DMS153 (cell line): ENCODE measurements at regions not wholly inside any gene's neighbourhood (a gene's known extent, or its start where the extent isn't known, plus 50 kb on each side); places are given as distances from the start of the nearest gene placed in this dataset.
A peak's percentile ranks its signal among the peaks of the same experiment; 100 is the strongest.
"Not testable (repeated sequence)": the region's sequence is repeated elsewhere in the genome, so short reads cannot be mapped to it uniquely, and the experiment has no call there.

Source experiments
- DNase-seq: peaks from one replicate; lab custom pipeline; 2025; lab: John Stamatoyannopoulos, UW

GRCh38 chr6:33895296-33895695 lies 91.5 kb upstream of the MLN start:
- no peak for DNase-seq

DNA sequence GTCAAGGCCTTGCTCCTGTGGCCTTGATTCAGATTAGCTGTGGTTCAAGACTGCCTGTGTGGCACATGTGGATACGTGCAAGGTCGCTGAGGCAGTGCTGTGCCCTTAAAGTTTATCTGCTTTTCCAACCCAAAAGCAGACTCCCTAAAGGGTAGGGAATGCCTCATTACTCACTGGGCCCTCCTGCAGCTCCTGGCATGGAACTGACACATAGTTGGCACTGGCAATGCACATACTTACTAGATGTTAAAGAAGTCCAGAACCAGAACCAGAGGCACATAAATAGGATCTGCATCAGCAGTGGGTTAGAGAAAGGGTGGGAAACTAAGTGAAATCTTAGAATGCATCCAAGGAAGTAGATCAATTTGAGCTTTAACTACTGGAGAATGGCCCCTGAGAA lies 90.6 kb upstream of the MLN start:
- no peak for DNase-seq

DNA sequence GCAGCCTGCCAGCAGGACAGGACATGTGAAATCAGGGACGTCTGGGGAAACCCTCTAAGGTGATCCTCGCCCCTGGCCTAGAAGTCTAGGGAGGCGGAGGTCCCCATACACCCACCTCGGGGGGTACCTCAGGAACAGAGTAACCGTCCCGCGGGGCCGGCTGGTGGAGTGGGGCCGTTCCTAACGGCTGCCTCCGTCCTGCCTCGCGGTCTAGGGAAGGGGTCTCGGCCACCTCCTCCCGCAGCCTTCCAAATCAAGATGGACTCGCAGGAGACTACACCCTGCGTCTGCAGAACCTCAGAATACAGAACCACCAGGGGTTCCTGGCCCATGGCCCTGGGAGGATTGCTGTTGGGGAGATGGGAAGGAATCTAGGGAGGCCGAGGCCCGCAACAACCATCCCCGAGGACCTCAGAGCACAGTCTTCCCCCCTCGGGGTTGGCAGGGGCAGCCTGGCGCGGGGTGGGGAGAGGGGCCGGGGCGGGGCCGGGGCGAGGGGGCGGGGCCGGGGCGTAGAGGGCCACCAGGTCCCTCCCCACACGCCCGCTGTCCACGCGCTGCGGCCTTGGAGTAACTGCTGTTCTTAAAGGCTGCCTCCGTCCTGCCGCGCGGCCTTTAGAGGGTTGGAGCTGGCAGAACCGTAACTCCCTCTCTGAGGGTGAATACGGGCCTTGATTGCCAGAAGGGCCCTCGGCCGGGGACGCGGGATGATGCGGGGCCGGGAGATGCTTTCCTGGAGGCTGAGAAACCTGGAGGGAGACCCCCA lies 89.0 kb upstream of the MLN start:
- DNase-seq, result no peak

- DNase-seq, result no peak
Measured at GRCh38 chr6:33888664-33889200, 84.9 kb upstream of the MLN start.

- DNase-seq, result no peak
Measured at GRCh38 chr6:33888183-33888582, 84.4 kb upstream of the MLN start.

GRCh38 chr6:33886673-33887144 lies 82.9 kb upstream of the MLN start:
- DNase-seq, result no peak

DNA sequence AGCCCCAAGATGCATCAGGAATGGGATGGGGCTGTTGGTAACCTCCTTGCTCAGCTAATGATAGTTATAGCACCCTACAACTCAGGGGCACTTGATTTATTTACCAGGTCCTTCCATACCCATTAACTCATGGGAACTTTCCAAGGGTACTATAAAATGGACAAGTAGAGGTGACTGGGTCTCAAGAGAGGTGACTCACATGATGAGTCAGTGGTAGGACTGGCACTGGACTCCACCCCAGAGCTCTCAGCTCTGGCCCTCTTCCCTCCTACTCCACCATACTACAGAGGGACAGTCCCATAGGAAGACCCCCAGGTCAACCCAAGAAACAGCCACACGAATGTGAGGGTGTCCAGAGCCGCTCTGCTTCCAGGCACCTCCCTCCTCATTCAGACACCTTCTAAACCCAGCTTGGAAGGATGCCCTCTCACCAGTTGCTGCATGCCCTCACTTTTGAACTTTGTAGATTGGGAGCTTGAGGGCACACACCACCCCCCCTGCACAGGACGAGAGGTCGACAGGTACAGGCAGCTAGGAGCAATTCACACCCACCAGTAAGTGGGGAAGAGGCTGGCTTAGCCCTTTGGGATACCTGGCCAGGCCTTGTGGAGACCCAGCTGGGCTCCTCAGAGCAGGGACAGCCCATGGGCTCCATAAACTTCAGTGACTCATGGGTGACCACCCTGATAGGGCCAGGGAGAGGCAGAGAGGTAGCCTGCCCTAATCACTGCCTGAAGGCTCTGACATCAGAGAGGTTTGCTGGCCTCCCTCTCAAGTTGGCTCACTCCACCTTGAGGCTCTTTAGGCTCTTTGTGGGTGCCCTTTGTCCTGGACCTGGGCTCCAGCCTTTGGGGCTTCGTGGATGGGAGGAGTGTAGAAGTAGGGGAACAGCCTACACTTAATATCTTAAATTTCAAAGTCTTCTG lies 81.6 kb upstream of the MLN start:
- no peak for DNase-seq

GRCh38 chr6:33883621-33884020 lies 79.8 kb upstream of the MLN start:
- DNase-seq, result not testable (repeated sequence)

DNA sequence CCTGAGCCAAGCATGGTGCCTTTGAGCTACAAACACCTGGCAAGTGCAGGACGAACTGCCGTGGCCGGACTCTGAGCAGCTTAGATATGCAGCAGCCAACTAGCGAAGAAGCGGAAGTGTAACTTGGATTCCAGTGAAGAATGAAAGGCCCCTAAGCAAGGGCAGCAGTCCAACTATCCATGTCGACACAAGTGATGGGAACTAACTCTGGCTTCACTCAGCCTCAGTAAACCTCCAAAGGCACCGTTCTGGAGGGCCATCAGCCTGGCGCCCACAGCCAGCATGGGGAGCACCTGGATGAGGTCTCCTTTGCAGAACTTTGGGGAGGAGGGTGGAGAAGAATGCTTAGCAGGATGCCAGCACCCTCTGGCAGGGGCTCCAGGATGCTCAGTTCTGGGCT lies 78.4 kb upstream of the MLN start:
- no peak for DNase-seq

- DNase-seq, result no peak
Measured at GRCh38 chr6:33880766-33881165, 77.0 kb upstream of the MLN start.

GRCh38 chr6:33880104-33880678 lies 76.4 kb upstream of the MLN start:
- no peak for DNase-seq

DNA sequence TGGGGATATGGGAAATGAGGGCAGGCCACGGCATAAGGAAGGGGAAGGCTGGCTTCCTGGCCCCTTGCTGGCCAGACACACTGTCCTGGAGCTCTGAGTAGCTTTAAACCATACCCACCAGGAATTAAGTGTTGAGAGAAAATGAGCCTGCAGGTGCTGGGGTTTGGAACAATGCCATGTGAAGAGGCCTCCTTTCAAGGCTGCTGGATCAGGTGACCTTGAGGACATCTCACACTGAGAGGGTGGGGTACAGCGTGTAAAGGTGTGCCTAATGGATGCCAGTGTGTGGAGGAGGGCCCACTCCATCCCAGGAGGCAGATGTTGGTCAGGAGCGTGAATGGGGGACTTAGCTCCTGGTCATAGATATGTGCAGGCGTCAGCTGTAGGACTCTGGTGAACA lies 74.8 kb upstream of the MLN start:
- DNase-seq, result peak; percentile 91

GRCh38 chr6:33877982-33878535 lies 74.3 kb upstream of the MLN start:
- DNase-seq, result no peak

DNA sequence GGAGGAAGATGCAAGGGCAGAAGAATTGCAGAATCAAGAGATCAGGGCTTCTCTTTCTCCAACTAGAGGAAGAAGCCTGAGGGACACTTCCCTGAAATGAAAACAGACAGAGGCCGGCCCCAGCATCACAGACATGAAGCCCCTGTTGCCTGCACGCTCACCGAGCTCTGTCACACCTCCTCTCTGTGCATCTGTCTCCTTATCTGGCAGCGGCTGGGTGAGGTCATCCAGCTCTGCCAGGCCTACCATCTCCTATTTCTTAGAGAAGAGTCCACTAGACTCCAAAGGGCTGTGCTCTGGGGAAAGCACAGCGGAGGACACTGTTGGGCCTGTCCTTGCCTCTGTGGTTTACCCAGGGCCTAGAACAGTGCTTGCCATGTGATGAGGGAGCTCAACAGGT lies 71.9 kb upstream of the MLN start:
- DNase-seq, result no peak

DNA sequence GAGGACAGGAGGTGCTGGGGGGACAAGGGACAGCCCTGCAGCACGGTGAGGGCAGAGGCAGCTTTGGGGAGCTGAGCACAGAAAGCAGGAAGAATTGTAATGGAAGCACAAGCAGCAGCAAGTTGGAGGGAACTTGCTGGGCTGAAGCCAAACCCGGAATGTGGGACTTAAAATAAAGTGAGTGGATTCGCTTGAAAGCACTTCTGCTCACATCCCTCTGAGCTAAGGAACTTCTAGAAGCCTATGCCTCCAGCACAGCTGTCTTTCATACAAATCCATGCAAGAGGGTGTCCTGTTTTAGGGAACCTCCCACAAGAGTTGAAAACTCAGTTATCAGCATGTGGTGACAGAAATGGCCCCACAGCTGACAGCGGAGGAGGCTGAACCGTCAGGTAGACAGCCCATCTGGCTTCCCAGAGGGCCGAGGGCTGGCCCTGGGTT lies 71.4 kb upstream of the MLN start:
- no peak for DNase-seq

GRCh38 chr6:33874136-33874760 lies 70.4 kb upstream of the MLN start:
- no peak for DNase-seq

DNA sequence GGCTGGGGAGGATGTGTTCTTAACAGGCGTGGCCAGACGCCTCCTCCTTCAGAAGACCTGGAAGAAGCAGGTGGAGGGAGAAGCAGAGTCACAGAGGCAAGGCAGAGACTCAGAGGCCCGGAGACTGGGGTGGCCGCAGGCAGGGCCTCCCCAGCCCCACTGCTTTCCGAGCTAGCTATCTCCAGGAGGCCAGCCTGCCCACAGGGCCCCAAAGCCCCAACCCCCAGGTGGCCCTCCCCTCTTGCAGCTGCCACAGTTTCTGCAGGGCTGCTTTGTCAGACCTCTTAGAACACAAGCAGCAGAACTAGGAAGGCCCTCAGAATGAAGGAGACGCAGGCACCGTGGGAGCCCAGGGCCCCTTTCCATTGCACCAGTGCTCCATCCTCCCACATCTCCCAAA lies 69.0 kb upstream of the MLN start:
- DNase-seq, result no peak

DNA sequence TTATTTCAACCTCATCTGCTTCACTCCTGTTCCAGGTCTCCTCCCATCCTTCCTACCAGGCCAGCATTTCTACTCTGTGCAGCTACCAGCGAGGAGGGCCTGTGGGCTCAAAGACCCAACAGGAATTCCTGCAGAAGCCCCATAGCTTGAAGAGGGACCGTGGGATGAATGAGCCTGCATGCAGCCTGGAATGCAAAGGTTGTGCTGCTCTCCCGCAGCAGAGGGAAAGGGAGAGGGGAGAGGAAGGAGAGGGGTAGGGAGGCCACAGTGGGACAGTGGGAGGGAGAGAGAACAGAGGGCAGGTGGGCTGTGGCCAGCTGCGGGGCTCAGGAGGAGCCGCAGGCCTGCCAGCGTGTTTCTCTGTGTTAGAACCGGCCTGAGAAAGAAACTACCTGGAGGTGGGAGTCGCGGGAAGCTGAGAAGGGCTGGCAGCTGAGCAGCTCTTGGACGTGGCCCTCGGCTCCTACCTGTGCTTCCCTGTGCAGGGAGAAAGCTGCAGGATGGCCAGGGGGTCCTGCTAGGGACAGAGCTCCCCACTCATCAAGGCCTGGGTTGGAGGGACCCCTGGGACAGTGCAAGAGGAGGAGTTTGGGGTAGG lies 66.1 kb upstream of the MLN start:
- no peak for DNase-seq

DNA sequence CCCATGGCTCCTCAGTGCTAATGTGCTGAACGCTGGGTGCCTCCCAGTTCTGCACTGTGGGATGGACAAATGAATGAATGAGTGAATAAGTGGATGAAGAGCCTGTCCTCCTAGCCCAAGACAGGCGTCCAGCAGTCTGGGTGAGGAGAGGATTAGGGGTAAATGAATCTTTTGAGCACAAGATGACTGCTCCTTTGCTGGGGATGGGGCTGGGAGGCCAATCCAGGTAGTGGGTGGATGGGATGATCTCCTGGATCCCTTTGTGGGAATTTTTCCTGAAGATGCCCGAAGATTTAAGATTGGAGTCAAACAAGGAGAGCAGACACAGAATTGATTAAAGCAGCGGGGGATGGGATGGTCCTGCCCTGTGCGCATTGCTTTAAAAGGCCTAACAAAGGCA lies 65.3 kb upstream of the MLN start:
- DNase-seq, result no peak

DNA sequence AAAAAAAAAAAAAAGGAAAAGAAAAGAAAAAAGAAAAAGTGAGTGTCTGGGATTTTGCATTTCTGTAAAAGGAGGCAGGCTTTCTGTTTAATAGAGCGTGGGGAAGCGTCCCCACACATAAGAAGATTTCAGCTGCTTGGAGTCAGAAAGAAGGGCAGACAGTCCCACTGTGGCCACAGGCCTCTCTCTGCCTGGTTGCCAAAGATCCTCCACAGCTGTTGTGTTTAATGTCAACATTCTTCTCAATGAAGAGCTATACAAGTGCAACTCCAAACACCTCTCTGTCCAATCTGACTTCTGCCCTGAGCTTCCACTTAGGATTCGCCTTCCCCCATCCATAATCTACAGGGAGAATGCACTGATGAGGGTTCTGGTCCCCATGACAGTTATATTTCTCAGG lies 64.3 kb upstream of the MLN start:
- DNase-seq, result no peak

DNA sequence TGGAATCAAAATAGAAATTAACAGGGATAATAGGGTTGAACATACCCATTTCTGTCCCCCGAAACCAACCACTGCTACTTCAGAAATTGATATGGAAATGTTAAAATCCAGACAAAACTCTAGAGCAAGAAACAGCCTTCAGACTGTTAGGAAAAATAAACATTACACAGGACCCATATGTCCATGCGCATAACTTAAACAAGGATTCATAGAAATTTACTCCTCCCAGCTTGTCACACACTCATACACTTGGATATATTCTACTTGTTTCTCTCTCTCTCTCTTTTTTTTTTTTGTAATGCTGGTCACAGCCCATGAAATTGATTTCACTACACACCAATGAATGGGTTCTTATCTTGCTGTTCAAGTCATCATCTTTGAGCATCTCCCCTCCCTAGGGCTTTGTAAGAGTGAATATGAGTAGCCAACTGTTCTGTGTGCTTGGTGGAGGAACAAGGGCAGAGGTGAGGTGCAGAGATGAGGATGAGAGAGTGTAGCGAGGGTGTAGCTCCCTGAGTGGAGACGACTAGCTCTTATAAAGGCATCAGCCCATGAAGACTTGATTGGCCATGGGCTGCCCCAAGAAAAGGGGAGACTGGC lies 61.8 kb upstream of the MLN start:
- DNase-seq, result no peak
